H1 (cell line): ENCODE measurements at regions not wholly inside any gene's neighbourhood (a gene's known extent, or its start where the extent isn't known, plus 50 kb on each side); places are given as distances from the start of the nearest gene placed in this dataset.

Experiments
- CTCF ChIA-PET: fragments of 300-600 bp; sonication (Branson Sonifier 250); formaldehyde crosslinking; loops from one replicate; lab custom pipeline; 2021; ENCODE audit not compliant: partially characterized antibody; lab: Charles Lee
- POLR2A ChIA-PET: fragments of 300-600 bp; sonication (Branson Sonifier 250); formaldehyde crosslinking; loops from one replicate; lab custom pipeline; 2021; ENCODE audit warnings: inconsistent platforms; ENCODE audit not compliant: partially characterized antibody; lab: Charles Lee
- DNase-seq, 2 experiments: peaks; one replicate each; pipeline versions ENCODE4 v3.0.0 to v3.0.0-alpha.2; 2010 to 2022; ENCODE audit warnings: low spot score in 2 of 2, low read depth in 1 of 2, mixed read lengths in 1 of 2
- FAIRE-seq: peaks from 2 replicates; lab custom pipeline; 2011; peaks lifted over from hg19 to GRCh38; lab: Jason Lieb, UNC
- H2AFZ ChIP-seq: 2 replicates; pipeline ENCODE4 v1.8.1; 2012; ENCODE audit warnings: low read length, inconsistent platforms
- H2AK5ac ChIP-seq: 2 replicates; pipeline ENCODE4 v1.6.1; 2013; ENCODE audit warnings: low read depth, low read length
- H2BK120ac ChIP-seq: replicated peaks from 2 replicates; pipeline ENCODE3; 2013; ENCODE audit warnings: low read depth, low read length, inconsistent platforms
- H2BK12ac ChIP-seq: 2 replicates; pipeline ENCODE4 v1.6.1; 2013; ENCODE audit warnings: low read depth, low read length
- H2BK15ac ChIP-seq: 2 replicates; pipeline ENCODE4 v1.6.1; 2013; ENCODE audit warnings: low read length
- H2BK20ac ChIP-seq: 2 replicates; pipeline ENCODE4 v1.6.1; 2013; ENCODE audit warnings: low read length
- H2BK5ac ChIP-seq: 2 replicates; pipeline ENCODE4 v1.6.1; 2013; ENCODE audit warnings: low read depth, low read length
- H3K14ac ChIP-seq: 2 replicates; pipeline ENCODE4 v1.6.1; 2013; ENCODE audit warnings: inconsistent platforms; ENCODE audit not compliant: insufficient read length
- H3K18ac ChIP-seq: 2 replicates; pipeline ENCODE4 v1.6.1; 2013; ENCODE audit warnings: low read length; ENCODE audit errors: extremely low read depth
- H3K23ac ChIP-seq: 2 replicates; pipeline ENCODE4 v1.6.1; 2013; ENCODE audit warnings: inconsistent platforms; ENCODE audit not compliant: insufficient read length
- H3K23me2 ChIP-seq: 2 replicates; pipeline ENCODE4 v1.6.1; 2013; ENCODE audit warnings: low read depth, low read length
- H3K27ac ChIP-seq: 2 replicates; pipeline ENCODE4 v1.6.1; 2011; ENCODE audit warnings: low read depth, low read length, inconsistent platforms
- H3K27me3 ChIP-seq, 4 experiments: replicated peaks in 1 of 4; 1 replicate in 1 of 4; 2 replicates in 3 of 4; pipeline versions ENCODE4 v1.6.1 to v1.8.1; 2011 to 2013; ENCODE audit warnings: low read length in 3 of 4, mild to moderate bottlenecking in 3 of 4, inconsistent platforms in 2 of 4, mixed read lengths in 2 of 4, moderate library complexity in 1 of 4; ENCODE audit not compliant: control insufficient read depth in 3 of 4, insufficient read depth in 3 of 4; ENCODE audit errors: extremely low read depth in 1 of 4
- H3K36me3 ChIP-seq, 4 experiments: 2 replicates each; pipeline versions ENCODE4 v1.6.1 to v1.8.1; 2011 to 2013; ENCODE audit warnings: mild to moderate bottlenecking in 4 of 4, low read length in 3 of 4, moderate library complexity in 2 of 4, control low read depth in 1 of 4, inconsistent platforms in 1 of 4; ENCODE audit not compliant: insufficient read depth in 4 of 4, control insufficient read depth in 2 of 4
- H3K4ac ChIP-seq: replicated peaks from 2 replicates; pipeline ENCODE3; 2013; ENCODE audit warnings: low read length, low read depth, mixed read lengths, inconsistent platforms; ENCODE audit not compliant: insufficient read length
- H3K4me1 ChIP-seq, 4 experiments: replicated peaks in 1 of 4; 1 replicate in 1 of 4; 2 replicates in 3 of 4; pipeline versions ENCODE4 v1.6.1 to v1.8.1; 2011 to 2013; ENCODE audit warnings: low read length in 3 of 4, inconsistent platforms in 2 of 4, mixed read lengths in 1 of 4; ENCODE audit not compliant: insufficient read depth in 4 of 4, control insufficient read depth in 3 of 4
- H3K4me2 ChIP-seq, 2 experiments: 2 replicates each; pipeline versions ENCODE4 v1.6.1 to v1.8.1; 2011 to 2013; ENCODE audit warnings: low read depth in 2 of 2, low read length in 2 of 2, control low read depth in 1 of 2, inconsistent platforms in 1 of 2, mild to moderate bottlenecking in 1 of 2; ENCODE audit not compliant: insufficient read depth in 1 of 2
- H3K4me3 ChIP-seq, 4 experiments: fragments of 200-600, 300-600 bp in 1 of 4; sonication (generic), shearing (Covaris generic), sonication (Bioruptor Twin) in 1 of 4; 2 replicates each; pipeline versions ENCODE4 v1.5.1 to v1.8.1; 2011 to 2016; ENCODE audit warnings: low read length in 4 of 4, low read depth in 3 of 4, control low read depth in 2 of 4, inconsistent platforms in 2 of 4, mild to moderate bottlenecking in 2 of 4, mixed read lengths in 1 of 4, moderate library complexity in 1 of 4; ENCODE audit not compliant: insufficient read depth in 2 of 4; ENCODE audit errors: extremely low read depth in 1 of 4
- H3K56ac ChIP-seq: replicated peaks from 2 replicates; pipeline ENCODE3; 2013; ENCODE audit warnings: low read depth, mild to moderate bottlenecking, mixed read lengths, low read length, inconsistent platforms; ENCODE audit not compliant: insufficient read length
- H3K79me1 ChIP-seq: 2 replicates; pipeline ENCODE4 v1.6.1; 2013; ENCODE audit warnings: low read depth, low read length, control low read depth
- H3K79me2 ChIP-seq, 2 experiments: 2 replicates each; pipeline versions ENCODE4 v1.6.1 to v1.8.1; 2012 to 2013; ENCODE audit warnings: low read length in 2 of 2, mild to moderate bottlenecking in 2 of 2, inconsistent platforms in 1 of 2; ENCODE audit not compliant: insufficient read depth in 2 of 2, control insufficient read depth in 1 of 2
- H3K9ac ChIP-seq, 4 experiments: replicated peaks in 1 of 4; 1 replicate in 1 of 4; 2 replicates in 3 of 4; pipeline versions ENCODE4 v1.6.1 to v1.8.1; 2011 to 2013; ENCODE audit warnings: low read depth in 3 of 4, low read length in 3 of 4, control low read depth in 2 of 4, mild to moderate bottlenecking in 2 of 4, moderate library complexity in 2 of 4, inconsistent platforms in 1 of 4; ENCODE audit errors: extremely low read depth in 1 of 4
- H3K9me3 ChIP-seq, 2 experiments: 2 replicates each; pipeline versions ENCODE4 v1.6.1 to v1.8.1; 2012 to 2013; ENCODE audit warnings: mild to moderate bottlenecking in 2 of 2, moderate library complexity in 2 of 2, control low read depth in 1 of 2, inconsistent platforms in 1 of 2, low read depth in 1 of 2, low read length in 1 of 2, mixed read lengths in 1 of 2; ENCODE audit not compliant: insufficient read depth in 2 of 2
- H4K20me1 ChIP-seq, 2 experiments: replicated peaks in 1 of 2; 2 replicates each; pipeline versions ENCODE3 to v1.8.1; 2011 to 2013; ENCODE audit warnings: inconsistent platforms in 2 of 2, low read length in 2 of 2, mild to moderate bottlenecking in 1 of 2; ENCODE audit not compliant: insufficient read depth in 2 of 2, control insufficient read depth in 1 of 2
- H4K5ac ChIP-seq: 2 replicates; pipeline ENCODE4 v1.6.1; 2013; ENCODE audit warnings: low read length, low read depth, mixed read lengths, inconsistent platforms; ENCODE audit not compliant: insufficient read length
- H4K8ac ChIP-seq: 2 replicates; pipeline ENCODE4 v1.8.0; 2013; ENCODE audit warnings: mild to moderate bottlenecking, moderate library complexity, low read length, inconsistent platforms; ENCODE audit not compliant: insufficient read depth; ENCODE audit errors: extremely low read depth
- H4K91ac ChIP-seq: replicated peaks from 2 replicates; pipeline ENCODE3; 2013; ENCODE audit warnings: low read length, mixed read lengths, inconsistent platforms; ENCODE audit not compliant: insufficient read length
- BACH1 ChIP-seq: IDR thresholded peaks from 2 replicates; pipeline ENCODE4 v1.6.1; 2012; ENCODE audit warnings: low read length, improper control_type of control experiment
- BRCA1 ChIP-seq: IDR thresholded peaks from 2 replicates; pipeline ENCODE4 v1.6.1; 2012; ENCODE audit warnings: low read depth, low read length, improper control_type of control experiment
- CHD1 ChIP-seq: IDR thresholded peaks from 2 replicates; pipeline ENCODE4 v1.6.1; 2012; ENCODE audit warnings: low read depth, low read length, improper control_type of control experiment
- CTBP2 ChIP-seq: IDR thresholded peaks from 2 replicates; pipeline ENCODE4 v1.7.0; 2011; ENCODE audit warnings: borderline replicate concordance, mild to moderate bottlenecking, moderate library complexity, mixed read lengths, low read length; ENCODE audit not compliant: insufficient read depth, insufficient read length
- EGR1 ChIP-seq: IDR thresholded peaks from 2 replicates; pipeline ENCODE4 v1.6.1; 2011; ENCODE audit warnings: low read depth, low read length, borderline replicate concordance
- EP300 ChIP-seq, 2 experiments: IDR thresholded peaks; 1 replicate in 1 of 2; 2 replicates in 1 of 2; pipeline ENCODE4 v1.6.1; 2011 to 2012; ENCODE audit warnings: low read depth in 2 of 2, low read length in 2 of 2, mild to moderate bottlenecking in 2 of 2, borderline replicate concordance in 1 of 2, inconsistent platforms in 1 of 2, moderate library complexity in 1 of 2
- JUND ChIP-seq: IDR thresholded peaks from 2 replicates; pipeline ENCODE4 v1.6.1; 2011; ENCODE audit warnings: mild to moderate bottlenecking, improper control_type of control experiment, low read length
- POLR2AphosphoS5 ChIP-seq: IDR thresholded peaks from 2 replicates; pipeline ENCODE4 v1.6.1; 2011; ENCODE audit warnings: low read depth, low read length
- SIRT6 ChIP-seq: IDR thresholded peaks from one replicate; pipeline ENCODE4 v1.7.1; 2012; ENCODE audit warnings: low read length, inconsistent platforms
- TBP ChIP-seq: IDR thresholded peaks from 2 replicates; pipeline ENCODE4 v1.6.1; 2011; ENCODE audit warnings: low read depth, low read length, improper control_type of control experiment
- WGBS, 2 experiments: shearing (Covaris generic) in 1 of 2; methylation state at CpG; one replicate each; pipeline versions ENCODE4 v1.1.6 to v1.1.7; 2013 to 2015; ENCODE audit warnings: low lambda C conversion rate in 2 of 2, mixed read lengths in 2 of 2, inconsistent platforms in 1 of 2, low coverage in 1 of 2, missing lambda C conversion rate in 1 of 2; ENCODE audit not compliant: insufficient replicate concordance in 2 of 2, insufficient coverage in 1 of 2, insufficient read length in 1 of 2; ENCODE audit errors: extremely low coverage in 1 of 2, missing lambda C conversion rate in 1 of 2; 5-methylcytosine and 5-hydroxymethylcytosine counted together

DNA sequence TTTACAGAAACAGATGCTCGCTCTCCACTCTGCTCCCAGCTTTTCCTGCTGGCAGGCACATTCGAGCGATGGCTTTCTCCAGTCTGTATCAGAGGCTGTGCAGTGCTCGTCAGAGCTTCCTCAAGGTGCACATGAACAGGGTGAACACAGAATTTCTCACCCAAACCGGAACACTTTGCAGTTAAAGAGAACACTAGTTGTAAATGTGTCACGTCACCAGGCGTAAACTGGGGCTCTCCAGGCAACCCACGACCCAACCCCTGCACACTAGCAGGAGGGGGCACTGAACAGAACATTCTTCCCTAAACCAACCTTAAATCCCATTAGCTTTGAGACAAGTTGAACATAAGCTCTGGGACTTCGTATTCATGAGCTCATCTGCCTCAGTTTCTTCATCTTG is 119.0 kb downstream of the RMI2 start:
- Histone ChIP-seq H3K79me2 (no peaks in the 10 kb centered on the region), H3K18ac (no peak overlapping the region), H2BK12ac (no peak overlapping the region), H2BK20ac (no peak overlapping the region), H3K23me2 (no peaks in the 10 kb centered on the region), H3K36me3 (peaks cover 0 to 11% (median 2%) of the 10 kb centered on the region in 4 experiments; a peak in 1 of 8 replicates), H2BK120ac (no peak overlapping the region), H2BK15ac (no peak overlapping the region), H3K4me2 (no peak overlapping the region), H3K14ac (no peak overlapping the region)
- no peak for FAIRE-seq
- WGBS, 2 experiments = 94% methylated on average over 9 of the region's 9 CpGs; no CpG with 5 or more reads in 1 of the 2 experiments
- TF ChIP-seq CHD1 = no peak
- TF ChIP-seq EGR1 = no peak
- TF ChIP-seq EP300 (IDR thresholded peaks at IDR 0.05; ENCODE audit: borderline replicate concordance in 1 of 2, low read depth in 2 of 2, low read length in 2 of 2) = no peak
- TF ChIP-seq POLR2AphosphoS5 = no peak
- TF ChIP-seq BRCA1 = no peak
- TF ChIP-seq BACH1 = no peak
- no peak for TF ChIP-seq SIRT6
- no peak for TF ChIP-seq JUND
- TF ChIP-seq TBP = no peak
- TF ChIP-seq CTBP2 = no peak
- TF ChIP-seq, all 59 proteins: peak for 0
- no peak for DNase-seq
- Histone ChIP-seq H2AK5ac (no peak overlapping the region), H3K4me3 (no peak overlapping the region), H3K4me1 (no peaks in the 10 kb centered on the region), H3K56ac (no peak overlapping the region), H4K20me1 (peaks cover 0 to 2% of the 10 kb centered on the region in 2 experiments), H2BK5ac (no peak overlapping the region), H3K4ac (no peak overlapping the region), H3K79me1 (no peaks in the 10 kb centered on the region; the same call in 1 of the 2 replicates), H3K27ac (no peak overlapping the region), H3K23ac (no peak overlapping the region), H3K9ac (no peak overlapping the region), H4K8ac (no peak overlapping the region), H4K91ac (no peak overlapping the region), H3K9me3 (no peaks in the 10 kb centered on the region), H3K27me3 (no peaks in the 10 kb centered on the region), H2AFZ (no peak overlapping the region), H4K5ac (no peak overlapping the region)
- CTCF ChIA-PET = interaction anchor here (0.9 to 2.2 kb wide), 4 partner anchors 10 to 59 kb away, joined by 3 to 5 read pairs (median 3); no protein-coding TSS in a partner anchor
- POLR2A ChIA-PET = interaction anchor here (0.7 to 1.0 kb wide), 3 partner anchors 9 to 236 kb away, joined by 3 read pairs; no protein-coding TSS in a partner anchor
